Thymus (tissue), 11 donors: ENCODE measurements at regions not wholly inside any gene's neighbourhood (a gene's known extent, or its start where the extent isn't known, plus 50 kb on each side); places are given as distances from the start of the nearest gene placed in this dataset.

ENCODE experiments used
- DNase-seq, 9 donors: peaks; one replicate each; pipeline ENCODE4 v3.0.0-alpha.2; 2013; ENCODE audit warnings: low spot score in 9 of 9, low read depth in 6 of 9, missing footprints in 1 of 9
- H3K27ac ChIP-seq, 2 donors: one replicate each; pipeline ENCODE4 v1.5.1; 2013; ENCODE audit warnings: control low read depth in 1 of 2, low read depth in 1 of 2, low read length in 1 of 2, mild to moderate bottlenecking in 1 of 2, moderate library complexity in 1 of 2
- H3K27me3 ChIP-seq, 2 donors: one replicate each; pipeline ENCODE4 v1.5.1; 2013; ENCODE audit warnings: low read length in 1 of 2; ENCODE audit not compliant: control insufficient read depth in 2 of 2, insufficient read depth in 1 of 2
- H3K36me3 ChIP-seq, 2 donors: one replicate each; pipeline ENCODE4 v1.5.1; 2013; ENCODE audit warnings: low read length in 1 of 2, mild to moderate bottlenecking in 1 of 2, moderate library complexity in 1 of 2; ENCODE audit not compliant: control insufficient read depth in 2 of 2, insufficient read depth in 2 of 2
- H3K4me1 ChIP-seq, 2 donors: one replicate each; pipeline ENCODE4 v1.5.1; 2013; ENCODE audit warnings: low read length in 2 of 2; ENCODE audit not compliant: control insufficient read depth in 2 of 2, insufficient read depth in 2 of 2
- H3K4me3 ChIP-seq, 2 donors: one replicate each; pipeline ENCODE4 v1.5.1; 2013; ENCODE audit warnings: low read length in 2 of 2, control low read depth in 1 of 2, mild to moderate bottlenecking in 1 of 2
- H3K9me3 ChIP-seq, 2 donors: one replicate each; pipeline ENCODE4 v1.5.1; 2013; ENCODE audit warnings: low read length in 1 of 2, mild to moderate bottlenecking in 1 of 2; ENCODE audit not compliant: control insufficient read depth in 2 of 2, insufficient read depth in 1 of 2
- WGBS: extraction: QIAGEN DNeasy Blood & Tissue Kit; methylation state at CpG from one replicate; pipeline ENCODE4 v1.1.7; 2013; 5-methylcytosine and 5-hydroxymethylcytosine counted together
- donor health status: healthy.

- WGBS: 93% methylated on average over 14 of the region's 14 CpGs
- Histone ChIP-seq H3K36me3 (no peaks in the 10 kb centered on the region), H3K4me3 (no peak overlapping the region), H3K4me1 (no peaks in the 10 kb centered on the region), H3K9me3 (no peaks in the 10 kb centered on the region), H3K27me3 (no peaks in the 10 kb centered on the region), H3K27ac (no peak overlapping the region)
- DNase-seq: no peak
These were observed 81.7 kb upstream of the NECTIN1 start for GRCh38 chr11:119810478-119811232.

GRCh38 chr11:119809346-119809745 is 80.3 kb upstream of the NECTIN1 start:
- H3K27me3 ChIP-seq: no peaks in the 10 kb centered on the region
- no peak overlapping the region for H3K4me3 ChIP-seq
- no peak overlapping the region for H3K27ac ChIP-seq
- DNase-seq: no peak
- WGBS: 81% methylated on average over 7 of the region's 7 CpGs
- no peaks in the 10 kb centered on the region for H3K9me3 ChIP-seq
- no peaks in the 10 kb centered on the region for H3K36me3 ChIP-seq
- H3K4me1 ChIP-seq: no peaks in the 10 kb centered on the region

- no peaks in the 10 kb centered on the region for H3K36me3 ChIP-seq
- H3K27ac ChIP-seq: no peak overlapping the region
- H3K9me3 ChIP-seq: no peaks in the 10 kb centered on the region
- DNase-seq: no peak
- H3K4me3 ChIP-seq: no peak overlapping the region
- H3K4me1 ChIP-seq: no peaks in the 10 kb centered on the region
- no peaks in the 10 kb centered on the region for H3K27me3 ChIP-seq
- 74% methylated on average over 12 of the region's 12 CpGs for WGBS
These were observed 79.6 kb upstream of the NECTIN1 start for GRCh38 chr11:119808407-119809185.

GRCh38 chr11:119807841-119808240 is 78.8 kb upstream of the NECTIN1 start:
- Histone ChIP-seq H3K9me3 (no peaks in the 10 kb centered on the region), H3K27me3 (no peaks in the 10 kb centered on the region), H3K27ac (no peak overlapping the region), H3K4me1 (no peaks in the 10 kb centered on the region), H3K36me3 (no peaks in the 10 kb centered on the region), H3K4me3 (no peak overlapping the region)
- no peak for DNase-seq
- 85% methylated on average over 3 of the region's 3 CpGs for WGBS

GRCh38 chr11:119807402-119807801 is 78.4 kb upstream of the NECTIN1 start:
- WGBS: 86% methylated on average over 5 of the region's 5 CpGs
- no peak overlapping the region for H3K4me3 ChIP-seq
- H3K36me3 ChIP-seq: no peaks in the 10 kb centered on the region
- H3K27ac ChIP-seq: no peak overlapping the region
- no peaks in the 10 kb centered on the region for H3K4me1 ChIP-seq
- no peaks in the 10 kb centered on the region for H3K27me3 ChIP-seq
- no peaks in the 10 kb centered on the region for H3K9me3 ChIP-seq
- no peak for DNase-seq

GRCh38 chr11:119806064-119806915 is 77.3 kb upstream of the NECTIN1 start:
- H3K27me3 ChIP-seq: no peaks in the 10 kb centered on the region
- H3K9me3 ChIP-seq: no peaks in the 10 kb centered on the region
- H3K4me3 ChIP-seq: no peak overlapping the region
- H3K4me1 ChIP-seq: no peaks in the 10 kb centered on the region
- no peak for DNase-seq
- 93% methylated on average over 8 of the region's 8 CpGs for WGBS
- no peak overlapping the region for H3K27ac ChIP-seq
- H3K36me3 ChIP-seq: no peaks in the 10 kb centered on the region

GRCh38 chr11:119805663-119806062 is 76.7 kb upstream of the NECTIN1 start:
- WGBS: 94% methylated on average over 8 of the region's 8 CpGs
- H3K36me3 ChIP-seq: no peaks in the 10 kb centered on the region
- no peak overlapping the region for H3K27ac ChIP-seq
- H3K4me1 ChIP-seq: no peaks in the 10 kb centered on the region
- H3K27me3 ChIP-seq: no peaks in the 10 kb centered on the region
- DNase-seq: no peak
- H3K9me3 ChIP-seq: no peaks in the 10 kb centered on the region
- H3K4me3 ChIP-seq: no peak overlapping the region

GRCh38 chr11:119804698-119805097 is 75.7 kb upstream of the NECTIN1 start:
- Histone ChIP-seq H3K27me3 (no peaks in the 10 kb centered on the region), H3K9me3 (no peaks in the 10 kb centered on the region), H3K27ac (no peak overlapping the region), H3K4me3 (no peak overlapping the region), H3K36me3 (no peaks in the 10 kb centered on the region), H3K4me1 (no peaks in the 10 kb centered on the region)
- 95% methylated on average over 5 of the region's 5 CpGs for WGBS
- no peak for DNase-seq
